Neural crest cell (in vitro differentiated cells): ENCODE measurements at regions not wholly inside any gene's neighbourhood (a gene's known extent, or its start where the extent isn't known, plus 50 kb on each side); places are given as distances from the start of the nearest gene placed in this dataset.

ENCODE experiments used
- DNase-seq: peaks from one replicate; pipeline ENCODE4 v3.0.0; 2021; ENCODE audit warnings: low read depth, mixed read lengths, low spot score
- H3K27ac Mint-ChIP-seq: one replicate; pipeline ENCODE4 v1.8.0; 2021; ENCODE audit warnings: mild to moderate bottlenecking, mixed read lengths; ENCODE audit not compliant: unreplicated experiment
- H3K27me3 Mint-ChIP-seq: 2 replicates; pipeline ENCODE4 v1.8.0; 2021; ENCODE audit warnings: low read depth, mild to moderate bottlenecking, mixed read lengths
- H3K36me3 Mint-ChIP-seq: 2 replicates; pipeline ENCODE4 v1.8.0; 2021; ENCODE audit warnings: low read depth, mild to moderate bottlenecking, mixed read lengths
- H3K4me1 Mint-ChIP-seq: 2 replicates; pipeline ENCODE4 v1.8.0; 2021; ENCODE audit warnings: mixed read lengths
- H3K4me3 Mint-ChIP-seq: one replicate; pipeline ENCODE4 v1.8.0; 2021; ENCODE audit warnings: mild to moderate bottlenecking, mixed read lengths
- H3K9me3 Mint-ChIP-seq: 2 replicates; pipeline ENCODE4 v1.8.0; 2021; ENCODE audit warnings: mixed read lengths
- TF ChIP-seq, protein P1 (sequence below): fragments of 200-600 bp; sonication (generic); conservative IDR thresholded peaks from 2 replicates; pipeline ENCODE4 v1.5.0; 2021; ENCODE audit warnings: antibody characterized with exemption, mild to moderate bottlenecking

- no peak for DNase-seq
- Mint-ChIP-seq H3K9me3 (peaks cover 5% of the 10 kb centered on the region), H3K27ac (no peak overlapping the region), H3K4me3 (no peak overlapping the region), H3K27me3 (peaks cover 24% of the 10 kb centered on the region), H3K36me3 (peaks cover 2% of the 10 kb centered on the region), H3K4me1 (peaks cover 11% of the 10 kb centered on the region)
- TF ChIP-seq, protein P1, sequence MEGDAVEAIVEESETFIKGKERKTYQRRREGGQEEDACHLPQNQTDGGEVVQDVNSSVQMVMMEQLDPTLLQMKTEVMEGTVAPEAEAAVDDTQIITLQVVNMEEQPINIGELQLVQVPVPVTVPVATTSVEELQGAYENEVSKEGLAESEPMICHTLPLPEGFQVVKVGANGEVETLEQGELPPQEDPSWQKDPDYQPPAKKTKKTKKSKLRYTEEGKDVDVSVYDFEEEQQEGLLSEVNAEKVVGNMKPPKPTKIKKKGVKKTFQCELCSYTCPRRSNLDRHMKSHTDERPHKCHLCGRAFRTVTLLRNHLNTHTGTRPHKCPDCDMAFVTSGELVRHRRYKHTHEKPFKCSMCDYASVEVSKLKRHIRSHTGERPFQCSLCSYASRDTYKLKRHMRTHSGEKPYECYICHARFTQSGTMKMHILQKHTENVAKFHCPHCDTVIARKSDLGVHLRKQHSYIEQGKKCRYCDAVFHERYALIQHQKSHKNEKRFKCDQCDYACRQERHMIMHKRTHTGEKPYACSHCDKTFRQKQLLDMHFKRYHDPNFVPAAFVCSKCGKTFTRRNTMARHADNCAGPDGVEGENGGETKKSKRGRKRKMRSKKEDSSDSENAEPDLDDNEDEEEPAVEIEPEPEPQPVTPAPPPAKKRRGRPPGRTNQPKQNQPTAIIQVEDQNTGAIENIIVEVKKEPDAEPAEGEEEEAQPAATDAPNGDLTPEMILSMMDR, result no peak
Observed at GRCh38 chr20:58146746-58147140, 81.7 kb downstream of the ANKRD60 start.

GRCh38 chr20:58146081-58146745, 82.2 kb downstream of the ANKRD60 start:
- TF ChIP-seq, protein P1, result no peak
- Mint-ChIP-seq H3K4me3 (no peak overlapping the region), H3K27me3 (peaks cover 24% of the 10 kb centered on the region), H3K27ac (no peak overlapping the region), H3K9me3 (peaks cover 5% of the 10 kb centered on the region), H3K4me1 (peaks cover 11% of the 10 kb centered on the region), H3K36me3 (peaks cover 2% of the 10 kb centered on the region)
- DNase-seq, result no peak

DNA sequence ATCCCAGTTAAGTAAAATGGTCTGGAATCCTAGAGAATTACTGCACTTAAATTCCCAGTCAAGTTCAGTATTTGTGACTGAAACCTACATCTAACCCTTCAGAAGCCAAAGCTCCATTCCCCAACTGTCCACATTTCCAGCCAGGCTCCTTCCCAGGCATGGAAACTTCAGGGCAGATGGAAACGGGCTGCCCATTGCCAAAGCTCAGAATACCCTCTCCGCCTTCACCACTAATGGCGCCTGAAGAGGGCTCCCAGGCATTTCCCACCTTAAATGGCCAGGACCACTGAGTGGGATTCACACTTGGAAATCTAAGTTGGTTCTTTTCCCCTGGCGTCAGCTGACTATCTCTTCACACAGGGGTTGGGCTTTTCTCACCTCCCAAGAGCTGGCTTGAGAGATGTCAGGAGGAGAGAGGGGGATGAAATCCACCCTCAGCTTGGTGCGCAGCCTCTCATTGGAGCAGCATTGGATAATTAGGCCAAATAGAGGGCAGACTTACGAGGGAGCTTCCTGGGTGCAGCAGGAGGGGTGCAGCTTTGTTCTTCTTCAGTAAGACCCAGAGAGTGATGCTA, 82.9 kb downstream of the ANKRD60 start:
- no peak overlapping the region for H3K27ac Mint-ChIP-seq
- H3K36me3 Mint-ChIP-seq, result peaks cover 2% of the 10 kb centered on the region
- no peak overlapping the region for H3K4me3 Mint-ChIP-seq
- H3K9me3 Mint-ChIP-seq, result peaks cover 5% of the 10 kb centered on the region
- TF ChIP-seq, protein P1, result no peak
- DNase-seq, result no peak
- peaks cover 18% of the 10 kb centered on the region for H3K27me3 Mint-ChIP-seq
- peaks cover 6% of the 10 kb centered on the region for H3K4me1 Mint-ChIP-seq

DNA sequence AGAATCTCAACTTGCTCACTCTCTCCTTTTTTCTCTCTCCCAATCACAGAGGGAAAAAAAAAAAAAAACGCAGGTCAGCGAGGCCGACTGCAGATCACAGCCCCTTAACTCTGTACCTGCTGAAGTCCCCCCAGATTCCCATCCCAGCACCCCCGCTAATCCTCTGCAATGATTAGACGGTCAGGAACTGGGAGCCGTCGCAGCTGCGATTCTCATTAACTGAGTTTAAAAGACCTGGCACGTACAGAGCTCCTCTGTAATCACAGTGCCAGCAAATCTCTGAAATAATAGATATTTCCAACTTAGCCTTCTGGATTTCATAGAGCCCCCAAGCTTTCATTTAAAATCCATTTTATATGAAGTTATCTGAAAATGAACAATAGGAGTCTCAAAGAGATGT, 84.4 kb downstream of the ANKRD60 start:
- Mint-ChIP-seq H3K4me3 (no peak overlapping the region), H3K27ac (no peak overlapping the region), H3K27me3 (peaks cover 11% of the 10 kb centered on the region), H3K9me3 (peaks cover 5% of the 10 kb centered on the region), H3K4me1 (no peaks in the 10 kb centered on the region), H3K36me3 (peaks cover 1% of the 10 kb centered on the region)
- no peak for DNase-seq
- TF ChIP-seq, protein P1, result no peak

DNA sequence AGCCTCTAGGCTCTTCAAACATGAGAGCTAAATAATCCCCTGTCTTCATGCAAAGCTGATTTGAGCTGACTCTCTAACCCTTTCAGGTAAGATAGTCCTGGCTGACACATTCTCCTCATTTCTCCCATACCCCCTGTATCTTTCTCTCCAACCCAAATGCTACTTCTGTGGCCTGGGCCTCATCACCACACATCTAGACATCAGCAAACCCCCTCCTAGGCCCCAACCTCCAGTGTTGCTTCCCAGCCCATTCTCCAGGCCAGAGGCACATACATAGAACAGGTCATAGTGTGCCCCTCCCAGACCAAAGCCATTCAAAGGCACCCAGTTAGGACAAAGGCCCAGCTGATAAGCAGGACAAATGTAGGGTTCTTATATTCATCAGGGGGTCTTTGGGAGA, 84.9 kb downstream of the ANKRD60 start:
- Mint-ChIP-seq H3K4me3 (no peak overlapping the region), H3K4me1 (no peaks in the 10 kb centered on the region), H3K27me3 (peaks cover 5% of the 10 kb centered on the region), H3K27ac (peak overlapping the region; percentile 3), H3K36me3 (no peaks in the 10 kb centered on the region), H3K9me3 (peaks cover 3% of the 10 kb centered on the region)
- TF ChIP-seq, protein P1, result no peak
- no peak for DNase-seq
